Myocyte (in vitro differentiated cells): ENCODE measurements at regions not wholly inside any gene's neighbourhood (a gene's known extent, or its start where the extent isn't known, plus 50 kb on each side); places are given as distances from the start of the nearest gene placed in this dataset.
"Not testable (repeated sequence)": the region's sequence is repeated elsewhere in the genome, so short reads cannot be mapped to it uniquely, and the experiment has no call there.

Source experiments
- DNase-seq: peaks from one replicate; pipeline ENCODE4 v3.0.0-alpha.2; 2012; ENCODE audit warnings: low read depth

DNA sequence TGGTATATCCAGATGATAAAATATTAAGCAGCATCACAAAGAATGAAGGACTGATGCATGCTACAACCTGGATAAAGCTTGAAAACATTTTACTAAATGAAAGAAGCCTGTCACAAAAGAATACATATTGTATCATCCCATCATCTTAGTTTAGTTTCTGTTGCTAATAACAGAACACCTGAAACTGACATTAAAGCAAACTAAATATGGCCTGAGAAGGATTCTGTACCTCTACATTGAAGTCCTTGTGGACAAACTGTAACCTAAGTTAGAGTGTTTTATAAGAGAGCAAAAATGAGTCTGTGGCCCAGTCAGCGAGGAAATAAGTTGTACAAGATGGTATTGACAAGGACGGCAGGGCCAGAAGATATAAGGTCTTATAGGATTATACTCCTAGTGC is 261.0 kb upstream of the CPHXL start:
- no peak for DNase-seq

DNA sequence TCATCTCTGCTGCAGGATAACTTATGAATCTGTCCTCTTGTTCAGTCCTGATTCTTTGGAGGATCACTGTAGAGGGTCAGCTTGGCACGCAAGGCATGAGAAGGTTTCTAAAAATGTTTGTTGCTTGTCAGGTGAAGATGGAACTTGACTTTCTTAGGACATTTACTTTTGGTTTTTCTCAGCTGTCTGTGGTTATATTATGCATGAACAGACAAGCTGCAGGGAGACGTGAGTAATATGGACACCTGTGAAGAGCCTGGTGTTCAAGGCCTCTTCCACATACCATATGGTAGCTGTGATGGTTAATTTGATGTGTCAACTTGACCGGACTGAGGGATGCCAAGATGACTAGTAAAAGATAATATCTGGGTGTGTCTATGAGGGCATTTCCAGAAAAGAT is 270.2 kb upstream of the CPHXL start:
- peak; percentile 91 for DNase-seq

DNA sequence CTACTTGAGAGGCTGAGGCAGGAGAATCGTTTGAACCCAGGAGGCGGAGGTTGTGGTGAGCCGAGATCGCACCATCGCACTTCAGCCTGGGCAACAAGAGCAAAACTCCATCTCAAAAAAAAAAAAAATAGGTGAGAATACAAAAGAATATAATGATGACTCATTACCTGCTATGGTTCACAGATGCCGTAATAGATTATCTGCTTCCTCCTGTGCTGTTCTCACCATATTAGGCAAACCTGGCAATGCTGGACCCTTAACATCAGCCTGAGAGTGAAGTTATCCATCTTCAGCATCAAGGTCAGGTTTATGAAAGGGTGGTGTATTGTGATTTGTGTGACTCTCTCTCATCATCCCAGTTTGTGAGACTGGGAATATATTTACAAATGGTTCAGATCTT is 271.3 kb upstream of the CPHXL start:
- DNase-seq = no peak

DNA sequence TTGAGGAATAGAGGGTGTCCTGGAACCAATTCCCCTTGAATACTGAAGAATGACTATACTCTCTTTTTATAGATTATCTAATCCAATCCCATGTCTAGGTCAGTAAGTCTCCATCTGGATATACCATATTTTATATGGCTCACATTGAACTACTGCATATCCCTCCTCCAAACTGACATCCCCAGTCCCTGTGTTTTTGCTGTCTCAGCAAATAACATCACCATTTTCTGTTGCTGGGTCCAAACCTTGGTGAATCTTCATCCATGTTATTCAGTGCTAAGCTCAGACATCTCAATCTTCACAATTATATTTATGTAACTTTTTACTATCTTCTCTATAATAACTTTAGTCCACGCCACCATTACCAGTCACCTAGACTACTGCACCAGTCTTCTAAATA is 269.6 kb upstream of the CNTNAP4 start:
- DNase-seq = no peak

DNA sequence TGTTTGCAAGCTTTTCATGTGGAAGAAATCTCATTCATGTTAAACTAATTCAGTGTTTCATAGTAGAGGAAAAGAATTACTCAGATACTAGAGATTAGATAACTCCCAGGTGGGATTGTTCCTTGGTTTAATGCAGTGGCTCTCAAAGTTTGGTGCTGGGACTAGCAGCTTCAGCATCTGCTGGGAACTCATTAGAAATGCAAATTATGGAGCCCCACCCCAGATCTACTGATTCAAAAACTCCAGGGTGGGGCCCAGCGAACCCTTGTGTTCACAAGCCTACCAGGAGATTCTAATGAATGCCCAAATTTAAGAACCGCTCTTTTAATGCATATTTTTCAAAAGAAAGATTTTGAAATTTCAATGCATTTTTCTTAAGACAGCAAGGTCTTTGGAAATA is 253.4 kb upstream of the CNTNAP4 start:
- DNase-seq = no peak

DNA sequence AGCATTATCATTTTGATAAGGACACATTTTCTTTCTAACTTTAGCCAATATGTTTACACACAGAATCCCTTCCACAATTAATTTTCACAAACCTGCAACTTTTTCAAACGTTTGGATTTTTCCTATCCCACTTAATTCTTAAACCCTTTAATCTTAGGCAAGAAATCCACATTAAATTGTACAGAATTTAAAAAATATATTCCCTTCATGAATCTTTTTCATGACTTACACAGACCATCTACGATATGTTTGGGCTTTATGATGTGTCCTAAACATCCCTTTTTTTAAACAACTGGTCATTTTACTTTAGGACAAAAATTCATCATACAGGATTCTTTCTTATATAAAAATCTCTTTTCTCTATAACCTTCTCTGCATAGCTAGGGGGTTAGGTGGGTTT is 241.5 kb upstream of the CNTNAP4 start:
- no peak for DNase-seq

DNA sequence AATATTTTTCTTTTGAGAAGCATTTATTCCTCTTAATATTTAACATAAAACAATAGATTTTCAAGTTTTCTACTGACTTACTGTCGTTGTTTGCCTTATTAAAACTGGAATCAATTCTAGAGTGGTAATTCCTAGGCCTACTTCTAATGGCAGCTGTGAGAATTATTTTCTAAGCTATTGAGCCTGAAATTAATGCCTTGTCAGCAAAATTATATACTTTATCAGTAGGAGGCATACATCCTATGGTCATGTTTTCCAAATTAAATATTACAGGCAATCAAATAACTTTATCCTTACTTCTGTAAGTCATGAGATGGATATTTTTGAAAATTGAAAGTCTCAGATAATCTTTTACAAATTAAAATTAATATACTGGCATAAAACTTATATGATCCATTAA is 239.1 kb upstream of the CNTNAP4 start:
- no peak for DNase-seq

DNA sequence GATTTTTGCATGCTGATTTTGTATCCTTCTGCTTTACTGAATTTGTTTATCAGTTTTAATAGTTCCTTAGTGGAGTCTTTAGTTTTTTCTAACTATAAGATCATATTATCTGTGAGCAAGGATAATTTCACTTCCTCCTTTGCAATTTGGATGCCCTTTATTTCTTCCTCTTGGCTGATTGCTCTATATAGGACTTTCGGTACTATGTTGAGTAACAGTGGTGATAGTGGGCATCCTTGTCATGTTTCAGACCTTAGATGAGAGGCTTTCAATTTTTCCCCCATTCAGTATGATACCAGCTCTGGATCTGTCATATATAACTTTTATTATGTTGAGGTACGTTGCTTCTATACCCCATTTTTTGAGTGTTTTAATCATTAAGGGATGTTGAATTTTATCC is 224.5 kb upstream of the CNTNAP4 start:
- DNase-seq = no peak

DNA sequence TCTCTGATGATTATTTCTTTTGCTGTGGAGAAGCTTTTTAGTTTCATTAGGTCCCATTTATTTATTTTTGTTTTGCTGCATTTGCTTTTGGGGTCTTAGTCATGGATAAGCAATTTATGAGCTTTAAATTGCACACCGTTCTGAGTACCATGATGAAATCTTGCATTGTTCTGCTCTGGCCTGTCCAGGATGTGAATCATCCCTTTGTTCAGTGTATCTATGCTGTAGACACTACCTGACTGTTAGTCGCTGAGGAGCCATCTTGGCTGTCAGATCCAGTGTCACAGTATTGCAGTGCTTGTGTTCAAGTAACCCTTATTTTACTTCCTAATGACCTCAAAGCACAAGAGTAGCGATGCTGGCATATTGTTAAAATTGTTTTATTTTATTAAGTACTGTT is 218.0 kb upstream of the CNTNAP4 start:
- no peak for DNase-seq

DNA sequence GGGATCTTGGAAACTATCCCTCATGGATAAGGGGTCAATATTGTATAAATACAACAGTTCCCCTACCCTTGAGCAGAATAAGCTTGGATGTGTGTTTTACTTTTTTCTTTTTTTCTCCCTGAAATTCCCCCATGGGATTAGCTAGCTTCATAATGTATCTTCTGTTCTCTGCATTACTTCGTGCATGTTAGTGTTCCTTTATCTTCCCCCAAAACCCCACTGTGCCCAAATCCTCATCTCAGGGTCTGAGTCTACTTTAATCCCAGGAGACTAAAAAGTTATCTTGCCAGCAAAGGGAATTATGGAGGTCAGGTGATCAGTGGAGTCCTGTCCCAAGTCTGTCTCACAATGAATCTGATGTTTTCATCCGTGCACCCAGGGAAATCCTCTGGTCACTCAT is 217.5 kb upstream of the CNTNAP4 start:
- DNase-seq = no peak

DNA sequence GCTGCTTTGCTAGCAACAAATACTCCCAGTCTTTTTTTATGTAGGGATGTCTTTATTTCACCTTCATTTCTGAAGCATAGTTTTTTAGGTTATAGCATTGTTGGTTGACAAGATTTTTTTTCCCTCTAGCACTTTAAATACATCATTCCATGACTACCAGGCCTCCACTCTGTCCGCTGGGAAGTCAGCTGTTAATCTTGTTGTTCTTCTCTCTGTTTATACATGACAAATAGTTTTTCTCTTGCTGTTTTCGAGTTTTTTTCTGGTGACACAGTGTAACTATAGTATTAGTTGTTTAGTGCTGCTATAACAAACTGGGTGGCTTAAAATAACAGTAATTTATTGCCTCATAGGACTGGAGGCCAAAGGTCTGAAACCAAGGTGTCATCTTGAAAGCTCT is 205.5 kb upstream of the CNTNAP4 start:
- DNase-seq = no peak

DNA sequence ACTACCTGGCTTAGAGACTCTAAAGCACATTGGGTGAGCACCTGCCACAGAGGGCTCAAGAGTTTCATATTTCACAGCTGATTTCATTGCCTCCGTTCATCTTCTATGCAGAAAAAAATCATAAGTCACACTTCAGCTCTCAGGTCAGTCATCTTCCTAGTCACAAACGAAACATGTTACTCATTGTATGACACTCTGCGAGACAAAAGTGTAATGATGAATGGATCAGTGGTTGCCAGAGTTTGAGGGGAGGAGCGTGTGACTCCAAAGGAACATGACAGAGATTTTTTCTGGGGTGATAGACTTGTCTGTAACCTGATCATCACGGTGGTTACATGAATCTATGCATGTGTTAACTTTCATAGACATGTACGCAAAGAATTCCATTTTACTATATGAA is 195.2 kb upstream of the CNTNAP4 start:
- peak; percentile 18 for DNase-seq

DNA sequence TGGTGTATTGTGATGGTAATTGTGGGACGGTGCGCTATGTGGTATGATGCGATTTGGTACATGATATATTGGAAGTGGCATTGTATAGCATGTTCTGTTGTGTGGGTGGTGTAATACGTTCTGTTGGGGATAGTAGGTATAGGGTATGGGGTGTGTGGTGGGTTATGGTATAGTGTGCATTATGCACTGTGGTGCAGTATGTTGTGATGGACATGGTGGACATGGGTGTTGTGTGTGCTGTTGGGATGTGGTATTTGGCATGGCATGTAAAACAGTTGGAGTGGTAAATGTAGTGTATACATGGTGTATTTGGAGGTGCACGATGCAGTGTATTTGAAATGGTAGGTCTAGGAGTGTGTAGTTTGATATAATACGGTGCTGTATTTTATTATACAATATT is 170.6 kb upstream of the CNTNAP4 start:
- DNase-seq = no peak

DNA sequence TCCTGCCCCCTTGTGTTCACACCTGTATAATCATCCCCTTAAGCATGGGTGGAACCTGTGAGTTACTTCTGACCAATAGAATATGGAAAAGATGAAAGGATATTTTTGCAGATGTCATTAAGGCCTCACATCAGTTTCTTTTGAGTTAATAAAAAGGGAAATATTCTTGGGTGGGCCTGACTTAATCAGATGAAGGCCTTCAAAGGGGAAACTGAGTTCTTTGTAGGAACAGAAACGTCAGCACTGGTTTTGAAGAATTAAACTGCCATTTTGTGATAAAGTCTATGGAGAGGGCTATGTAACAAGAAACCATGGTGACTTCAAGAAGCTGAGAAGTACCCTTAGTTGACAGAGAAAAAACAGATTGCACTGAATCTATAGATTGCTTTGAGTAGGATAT is 168.7 kb upstream of the CNTNAP4 start:
- no peak for DNase-seq

DNA sequence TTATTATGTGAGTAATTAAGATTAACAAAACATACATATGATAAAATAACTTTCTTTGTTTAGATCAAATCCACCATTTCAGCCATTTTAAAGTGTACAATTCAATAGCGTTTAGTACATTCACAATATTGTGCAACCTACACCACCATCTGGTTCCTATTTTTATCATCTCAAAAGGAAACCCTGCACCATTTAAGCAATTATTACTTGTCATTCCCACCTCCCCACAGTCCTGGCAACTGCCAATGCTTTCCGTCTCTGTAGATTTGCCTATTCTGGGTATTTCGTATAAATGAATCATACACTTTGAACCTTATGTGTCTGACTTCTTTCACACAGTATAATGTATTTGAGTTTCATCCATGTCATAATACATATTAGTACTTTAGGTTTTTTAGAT is 162.5 kb upstream of the CNTNAP4 start:
- DNase-seq = peak; percentile 1

DNA sequence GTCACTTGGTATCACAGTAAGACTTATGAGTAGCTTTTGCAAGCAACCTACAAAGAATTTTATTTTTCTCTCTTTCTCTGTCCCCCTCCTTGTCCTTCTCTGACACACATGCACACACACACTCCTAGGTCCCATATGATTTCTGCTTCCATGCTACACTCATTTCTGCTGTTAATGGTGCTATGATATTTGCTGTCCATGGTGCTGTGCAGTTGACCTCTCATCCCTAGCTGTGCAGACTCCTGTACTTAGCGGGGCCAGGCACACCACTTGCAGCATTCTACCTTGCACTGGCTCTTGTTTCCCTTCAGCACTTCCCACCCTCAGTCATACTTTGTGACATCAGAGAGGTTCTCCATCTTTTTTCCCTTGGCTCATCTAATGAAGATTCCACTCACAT is 158.9 kb upstream of the CNTNAP4 start:
- peak; percentile 3 for DNase-seq

DNA sequence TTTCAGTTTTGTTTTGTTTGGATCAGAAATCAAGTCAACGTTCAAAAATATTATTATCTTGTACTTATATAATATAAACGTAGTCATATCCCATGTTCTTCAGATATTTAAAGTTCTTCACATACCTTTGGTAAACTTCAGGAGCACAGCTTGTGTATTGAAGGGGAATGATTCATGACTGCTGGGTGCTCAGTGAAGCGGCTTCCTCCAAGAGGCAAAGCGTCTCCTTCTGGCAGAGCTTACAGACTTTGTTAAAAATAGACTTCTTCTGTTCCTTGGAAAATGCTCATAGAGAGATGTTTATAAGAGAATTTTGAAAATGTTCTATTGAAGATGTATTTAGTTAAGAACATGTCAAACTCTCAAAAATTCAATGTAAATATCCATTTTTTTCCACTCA is 155.6 kb upstream of the CNTNAP4 start:
- DNase-seq = no peak

DNA sequence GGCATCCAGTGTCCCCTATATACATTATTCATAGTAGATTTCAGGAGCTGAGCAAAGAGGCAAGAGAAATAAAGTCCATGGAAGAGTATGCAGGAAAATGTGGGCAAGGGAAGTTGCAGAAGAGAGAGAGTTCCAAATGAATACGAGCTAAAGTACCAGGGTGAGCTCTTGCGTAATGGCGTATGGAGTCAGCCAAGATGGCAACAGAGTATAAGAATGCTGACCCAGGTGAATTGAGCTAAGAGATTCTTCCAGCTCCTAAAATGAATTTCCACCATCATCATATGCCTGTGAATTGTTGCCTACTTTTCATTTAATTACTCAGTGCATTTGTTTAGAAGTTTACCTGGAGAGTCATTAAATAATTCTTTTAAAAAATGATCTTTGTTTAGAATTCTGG is 153.2 kb upstream of the CNTNAP4 start:
- DNase-seq = no peak

DNA sequence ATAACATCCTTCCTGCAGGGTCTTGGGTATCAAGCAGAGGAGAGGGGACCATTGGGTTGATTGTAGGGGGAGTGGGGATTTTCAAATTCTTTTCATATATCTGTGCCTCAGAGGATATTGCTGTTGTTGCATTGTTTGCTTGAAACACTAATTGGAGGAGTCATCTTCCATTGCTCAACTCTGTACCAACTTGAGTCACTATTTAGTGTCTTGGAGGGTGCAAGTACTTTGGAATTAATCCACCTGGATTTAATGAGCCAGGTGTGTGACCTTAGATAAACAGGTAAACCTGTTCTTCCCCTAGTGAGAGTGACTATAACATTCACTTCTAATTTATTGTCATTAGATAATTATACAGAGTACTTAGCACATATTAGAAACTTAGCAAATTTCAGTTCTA is 151.3 kb upstream of the CNTNAP4 start:
- DNase-seq = no peak

DNA sequence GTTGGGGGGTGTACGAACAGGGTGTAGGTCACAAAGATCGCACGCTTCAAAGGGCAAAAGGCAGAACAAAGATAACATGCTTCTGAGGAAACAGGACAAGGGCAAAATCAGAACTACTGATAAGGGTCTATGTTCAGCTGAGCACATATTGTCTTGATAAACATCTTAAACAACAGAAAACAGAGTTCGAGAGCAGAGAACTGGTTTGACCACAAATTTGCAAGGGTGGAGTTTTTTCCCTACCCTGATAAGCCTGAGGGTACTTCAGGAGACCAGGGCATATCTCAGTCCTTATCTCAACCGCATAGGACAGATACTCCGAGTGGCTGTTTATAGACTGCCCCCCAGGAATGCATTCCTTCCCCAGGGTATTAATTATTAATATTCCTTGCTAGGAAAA is 139.1 kb upstream of the CNTNAP4 start:
- not testable (repeated sequence) for DNase-seq

DNA sequence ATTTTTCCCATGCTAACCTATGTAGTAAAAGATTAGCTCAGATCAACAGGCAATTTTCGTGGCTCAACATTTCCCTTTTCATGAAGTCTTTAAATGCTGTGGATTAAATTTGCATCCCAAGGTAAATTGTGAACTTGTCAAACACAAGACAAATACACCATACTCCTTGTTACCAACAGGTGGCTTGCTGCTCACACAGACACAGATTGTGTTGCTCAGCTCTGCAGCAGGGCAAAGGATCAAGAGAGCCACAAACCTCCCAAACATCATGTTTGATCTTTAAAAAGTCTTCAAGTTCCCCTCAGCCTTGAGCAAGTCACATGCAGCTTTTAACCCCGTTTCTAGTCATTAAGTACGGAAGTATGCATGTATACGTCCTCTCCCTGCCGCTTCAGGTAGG is 119.6 kb upstream of the CNTNAP4 start:
- DNase-seq = no peak

DNA sequence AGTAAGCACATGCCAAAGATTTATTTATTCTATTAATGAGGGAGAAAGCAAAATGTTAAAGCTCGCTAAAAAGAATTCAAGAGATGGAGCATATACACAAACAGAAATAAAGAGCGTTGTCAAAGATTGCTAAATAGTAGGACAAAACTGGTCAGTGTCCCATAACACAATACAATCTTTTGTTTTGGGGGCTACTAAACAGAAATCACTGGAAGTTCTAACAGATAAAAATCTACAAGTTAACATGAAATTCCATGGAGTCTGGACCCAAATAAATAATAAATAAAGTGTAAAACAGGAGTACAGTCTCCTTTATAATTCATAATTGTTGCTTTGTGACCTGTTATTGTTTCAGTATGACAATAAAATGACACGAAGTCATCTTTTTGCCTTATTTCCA is 115.2 kb upstream of the CNTNAP4 start:
- DNase-seq = no peak

DNA sequence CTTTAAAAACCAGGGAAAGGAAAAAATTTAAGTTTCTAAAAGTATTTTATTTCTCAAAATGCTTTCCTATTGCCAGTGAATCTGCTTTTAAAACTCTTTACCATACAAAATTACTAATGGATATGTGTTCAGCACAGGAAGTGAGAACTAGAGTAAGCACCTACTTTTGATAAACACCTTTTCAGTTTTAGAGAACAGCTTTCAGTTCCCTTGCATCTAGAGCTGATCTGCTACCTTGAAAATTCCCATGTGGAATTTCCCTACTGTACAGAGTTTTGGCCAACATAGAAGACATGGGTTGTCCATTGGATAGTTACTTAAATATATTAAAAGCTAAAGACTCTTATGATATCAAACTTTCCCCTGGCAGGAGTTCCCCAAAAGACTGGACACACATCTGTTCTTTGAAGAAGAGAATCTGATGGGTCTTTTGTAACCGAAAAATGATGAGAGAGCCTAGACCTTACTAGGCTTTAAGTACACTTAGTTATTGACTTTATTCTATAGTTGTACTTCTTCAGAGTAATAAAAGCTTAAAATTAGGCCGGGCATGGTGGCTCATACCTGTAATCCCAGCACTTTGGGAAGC is 112.1 kb upstream of the CNTNAP4 start:
- DNase-seq = no peak

DNA sequence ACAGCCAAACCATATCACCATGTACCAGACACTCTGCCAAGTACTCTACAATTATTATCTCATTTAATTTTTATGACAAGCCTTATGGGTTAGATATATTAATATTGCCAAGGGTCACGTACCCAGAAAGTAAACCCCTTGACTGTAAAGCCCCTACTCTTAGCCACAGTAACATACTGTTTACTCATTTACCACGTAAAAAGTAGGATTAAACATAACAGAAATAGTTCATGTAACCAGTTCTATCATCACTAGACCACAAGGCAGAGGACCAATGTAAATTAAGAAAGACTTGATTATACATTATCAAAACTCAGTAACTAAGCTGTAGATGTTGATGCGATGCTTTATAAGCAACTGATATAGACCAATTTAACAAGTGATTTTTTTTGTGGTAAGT is 101.5 kb upstream of the CNTNAP4 start:
- no peak for DNase-seq
